HCT116 (cell line): ENCODE measurements at regions not wholly inside any gene's neighbourhood (a gene's known extent, or its start where the extent isn't known, plus 50 kb on each side); places are given as distances from the start of the nearest gene placed in this dataset.

Experiments
- EZH2 ChIP-seq: fragments of 200-600 bp; sonication (generic); IDR thresholded peaks from 2 replicates; pipeline ENCODE4 v1.6.1; 2017; ENCODE audit warnings: antibody characterized with exemption, mixed run types
- EZH2phosphoT487 ChIP-seq: fragments of 200-600 bp; IDR thresholded peaks from 2 replicates; pipeline ENCODE4 v1.6.1; 2018; ENCODE audit warnings: antibody characterized with exemption, borderline replicate concordance
- JUND ChIP-seq: IDR thresholded peaks from 2 replicates; pipeline ENCODE4 v1.6.1; 2012
- MAX ChIP-seq: IDR thresholded peaks from 2 replicates; pipeline ENCODE4 v1.6.1; 2012
- POLR2A ChIP-seq: IDR thresholded peaks from 2 replicates; pipeline ENCODE4 v1.7.0; 2011; ENCODE audit warnings: borderline replicate concordance; ENCODE audit not compliant: insufficient read depth, insufficient read length; ENCODE audit errors: extremely low read depth
- POLR2AphosphoS5 ChIP-seq: IDR thresholded peaks from 2 replicates; pipeline ENCODE4 v1.6.1; 2011; ENCODE audit warnings: mild to moderate bottlenecking, low read depth, low read length, moderate library complexity
- SIN3A ChIP-seq: IDR thresholded peaks from 2 replicates; pipeline ENCODE4 v1.6.1; 2012; ENCODE audit warnings: low read depth
- SRF ChIP-seq: IDR thresholded peaks from 2 replicates; pipeline ENCODE4 v1.6.1; 2012; ENCODE audit warnings: low read depth
- TCF7L2 ChIP-seq: IDR thresholded peaks from 2 replicates; pipeline ENCODE4 v1.7.0; 2011; ENCODE audit warnings: borderline replicate concordance, inconsistent platforms; ENCODE audit not compliant: insufficient read depth, insufficient read length; ENCODE audit errors: extremely low read depth
- YY1 ChIP-seq: IDR thresholded peaks from 2 replicates; pipeline ENCODE4 v1.6.1; 2011; ENCODE audit warnings: low read length, low read depth, moderate library complexity, mild to moderate bottlenecking; ENCODE audit not compliant: insufficient replicate concordance; ENCODE audit errors: extremely low read depth
- TF ChIP-seq, protein P1 (sequence below), 3 experiments: fragments of 200-600 bp in 1 of 3; sonication (generic) in 1 of 3; IDR thresholded peaks in 2 of 3; conservative IDR thresholded peaks in 1 of 3; 2 replicates each; pipeline ENCODE4 v1.5.1; 2012 to 2017; ENCODE audit warnings: low read depth in 2 of 3, low read length in 2 of 3, antibody characterized with exemption in 1 of 3, borderline replicate concordance in 1 of 3, control low read depth in 1 of 3, mild to moderate bottlenecking in 1 of 3, mixed read lengths in 1 of 3, mixed run types in 1 of 3, moderate library complexity in 1 of 3; ENCODE audit not compliant: insufficient read depth in 1 of 3
- TF ChIP-seq, protein P2 (sequence below): IDR thresholded peaks from 2 replicates; pipeline ENCODE4 v1.6.1; 2012

GRCh38 chr18:41482501-41482900 is 472.5 kb upstream of the PIK3C3 start:
- TF ChIP-seq EZH2 = no peak
- TF ChIP-seq, protein P1, sequence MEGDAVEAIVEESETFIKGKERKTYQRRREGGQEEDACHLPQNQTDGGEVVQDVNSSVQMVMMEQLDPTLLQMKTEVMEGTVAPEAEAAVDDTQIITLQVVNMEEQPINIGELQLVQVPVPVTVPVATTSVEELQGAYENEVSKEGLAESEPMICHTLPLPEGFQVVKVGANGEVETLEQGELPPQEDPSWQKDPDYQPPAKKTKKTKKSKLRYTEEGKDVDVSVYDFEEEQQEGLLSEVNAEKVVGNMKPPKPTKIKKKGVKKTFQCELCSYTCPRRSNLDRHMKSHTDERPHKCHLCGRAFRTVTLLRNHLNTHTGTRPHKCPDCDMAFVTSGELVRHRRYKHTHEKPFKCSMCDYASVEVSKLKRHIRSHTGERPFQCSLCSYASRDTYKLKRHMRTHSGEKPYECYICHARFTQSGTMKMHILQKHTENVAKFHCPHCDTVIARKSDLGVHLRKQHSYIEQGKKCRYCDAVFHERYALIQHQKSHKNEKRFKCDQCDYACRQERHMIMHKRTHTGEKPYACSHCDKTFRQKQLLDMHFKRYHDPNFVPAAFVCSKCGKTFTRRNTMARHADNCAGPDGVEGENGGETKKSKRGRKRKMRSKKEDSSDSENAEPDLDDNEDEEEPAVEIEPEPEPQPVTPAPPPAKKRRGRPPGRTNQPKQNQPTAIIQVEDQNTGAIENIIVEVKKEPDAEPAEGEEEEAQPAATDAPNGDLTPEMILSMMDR (IDR thresholded peaks at IDR 0.05 in 2 of 3, conservative IDR thresholded peaks at IDR 0.05 in 1 of 3; ENCODE audit: borderline replicate concordance in 1 of 3, insufficient read depth in 1 of 3, low read depth in 2 of 3, low read length in 2 of 3) = no peak
- TF ChIP-seq SRF = no peak
- no peak for TF ChIP-seq MAX
- TF ChIP-seq YY1 = no peak
- TF ChIP-seq JUND = no peak
- no peak for TF ChIP-seq POLR2A
- TF ChIP-seq EZH2phosphoT487 = no peak
- TF ChIP-seq, protein P2, sequence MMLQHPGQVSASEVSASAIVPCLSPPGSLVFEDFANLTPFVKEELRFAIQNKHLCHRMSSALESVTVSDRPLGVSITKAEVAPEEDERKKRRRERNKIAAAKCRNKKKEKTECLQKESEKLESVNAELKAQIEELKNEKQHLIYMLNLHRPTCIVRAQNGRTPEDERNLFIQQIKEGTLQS = no peak
- TF ChIP-seq SIN3A = no peak
- TF ChIP-seq TCF7L2 = no peak
- no peak for TF ChIP-seq POLR2AphosphoS5
